ENCODE measurements at regions not wholly inside any gene's neighbourhood (a gene's known extent, or its start where the extent isn't known, plus 50 kb on each side); places are given as distances from the start of the nearest gene placed in this dataset.

GRCh38 chr21:41653243-41653953, 113.5 kb downstream of the RIPK4 start:
- no peak overlapping the region for H3K4me3 ChIP-seq (replicated peaks; ENCODE audit: low read depth, low read length)
- no peak for DNase-seq (ENCODE audit: extremely low read depth, low read depth)
- no peak for TF ChIP-seq CTCF (IDR thresholded peaks at IDR 0.05; ENCODE audit: low read depth, low read length, missing control alignments)

GRCh38 chr21:41651830-41652229, 115.0 kb downstream of the RIPK4 start:
- DNase-seq (ENCODE audit: extremely low read depth, low read depth): no peak
- TF ChIP-seq CTCF (IDR thresholded peaks at IDR 0.05; ENCODE audit: low read depth, low read length, missing control alignments): no peak
- H3K4me3 ChIP-seq (replicated peaks; ENCODE audit: low read depth, low read length): no peak overlapping the region

GRCh38 chr21:41651406-41651805, 115.4 kb downstream of the RIPK4 start:
- TF ChIP-seq CTCF (IDR thresholded peaks at IDR 0.05; ENCODE audit: low read depth, low read length, missing control alignments): no peak
- no peak for DNase-seq (ENCODE audit: extremely low read depth, low read depth)
- H3K4me3 ChIP-seq (replicated peaks; ENCODE audit: low read depth, low read length): no peak overlapping the region

- no peak for DNase-seq (ENCODE audit: extremely low read depth, low read depth)
- TF ChIP-seq CTCF (IDR thresholded peaks at IDR 0.05; ENCODE audit: low read depth, low read length, missing control alignments): no peak
- H3K4me3 ChIP-seq (replicated peaks; ENCODE audit: low read depth, low read length): no peak overlapping the region
These were observed 116.2 kb downstream of the RIPK4 start for GRCh38 chr21:41650526-41651145.

- no peak for DNase-seq (ENCODE audit: extremely low read depth, low read depth)
- H3K4me3 ChIP-seq (replicated peaks; ENCODE audit: low read depth, low read length): no peak overlapping the region
- TF ChIP-seq CTCF (IDR thresholded peaks at IDR 0.05; ENCODE audit: low read depth, low read length, missing control alignments): no peak
These were observed 118.2 kb downstream of the RIPK4 start for GRCh38 chr21:41648591-41649031.

- H3K4me3 ChIP-seq (replicated peaks; ENCODE audit: low read depth, low read length): no peak overlapping the region
- no peak for DNase-seq (ENCODE audit: extremely low read depth, low read depth)
- TF ChIP-seq CTCF (IDR thresholded peaks at IDR 0.05; ENCODE audit: low read depth, low read length, missing control alignments): no peak
These were observed 118.9 kb downstream of the RIPK4 start for GRCh38 chr21:41647806-41648561.

Measured in HFF-Myc (cell line).